H9 (cell line): ENCODE measurements at regions not wholly inside any gene's neighbourhood (a gene's known extent, or its start where the extent isn't known, plus 50 kb on each side); places are given as distances from the start of the nearest gene placed in this dataset.

Experiments
- DNase-seq: peaks from one replicate; pipeline ENCODE4 v3.0.0-alpha.2; 2017
- H2AFZ ChIP-seq: one replicate; pipeline ENCODE4 v1.6.1; 2013; ENCODE audit warnings: mild to moderate bottlenecking, low read length, control low read depth, moderate library complexity
- H2AK5ac ChIP-seq: 2 replicates; pipeline ENCODE4 v1.6.1; 2013; ENCODE audit warnings: low read length, control low read depth, mixed read lengths; ENCODE audit not compliant: insufficient read length
- H2BK120ac ChIP-seq: one replicate; pipeline ENCODE4 v1.6.1; 2013; ENCODE audit warnings: low read depth, mild to moderate bottlenecking, low read length, control low read depth, inconsistent platforms; ENCODE audit not compliant: poor library complexity, severe bottlenecking
- H2BK12ac ChIP-seq: 2 replicates; pipeline ENCODE4 v1.6.1; 2013; ENCODE audit warnings: low read length, control low read depth, mixed read lengths, low read depth; ENCODE audit not compliant: insufficient read length
- H2BK15ac ChIP-seq: 2 replicates; pipeline ENCODE4 v1.6.1; 2013; ENCODE audit warnings: low read depth, low read length, control low read depth
- H2BK20ac ChIP-seq: one replicate; pipeline ENCODE4 v1.6.1; 2013; ENCODE audit warnings: low read depth, mild to moderate bottlenecking, low read length, control low read depth, inconsistent platforms; ENCODE audit not compliant: poor library complexity, severe bottlenecking
- H2BK5ac ChIP-seq: 2 replicates; pipeline ENCODE4 v1.6.1; 2013; ENCODE audit warnings: low read length, control low read depth, mixed read lengths; ENCODE audit not compliant: insufficient read length
- H3K14ac ChIP-seq: 2 replicates; pipeline ENCODE4 v1.6.1; 2013; ENCODE audit warnings: low read length, control low read depth; ENCODE audit not compliant: insufficient read depth
- H3K18ac ChIP-seq: 2 replicates; pipeline ENCODE4 v1.6.1; 2013; ENCODE audit warnings: low read depth, mild to moderate bottlenecking, mixed read lengths, low read length, control low read depth; ENCODE audit not compliant: insufficient read length
- H3K23ac ChIP-seq: 2 replicates; pipeline ENCODE4 v1.6.1; 2013; ENCODE audit warnings: low read length, control low read depth, mixed read lengths, low read depth; ENCODE audit not compliant: insufficient read length
- H3K23me2 ChIP-seq: 2 replicates; pipeline ENCODE4 v1.6.1; 2013; ENCODE audit warnings: low read depth, mild to moderate bottlenecking, mixed read lengths, low read length, control low read depth; ENCODE audit not compliant: insufficient read length, poor library complexity, severe bottlenecking
- H3K27ac ChIP-seq: 2 replicates; pipeline ENCODE4 v1.5.1; 2013; ENCODE audit warnings: low read length, control low read depth, mixed read lengths, low read depth; ENCODE audit not compliant: insufficient read length
- H3K27me3 ChIP-seq: 2 replicates; pipeline ENCODE4 v1.6.1; 2013; ENCODE audit warnings: low read length, control low read depth, inconsistent platforms; ENCODE audit not compliant: insufficient read depth
- H3K4ac ChIP-seq: 2 replicates; pipeline ENCODE4 v1.6.1; 2013; ENCODE audit warnings: low read depth, mild to moderate bottlenecking, control low read depth, inconsistent platforms, low read length, moderate library complexity
- H3K4me1 ChIP-seq: 2 replicates; pipeline ENCODE4 v1.6.1; 2013; ENCODE audit warnings: low read length, control low read depth, inconsistent platforms; ENCODE audit not compliant: insufficient read depth
- H3K4me2 ChIP-seq: 2 replicates; pipeline ENCODE4 v1.6.1; 2013; ENCODE audit warnings: low read length, control low read depth, mixed read lengths; ENCODE audit not compliant: insufficient read length, insufficient read depth
- H3K56ac ChIP-seq: 2 replicates; pipeline ENCODE4 v1.6.1; 2013; ENCODE audit warnings: low read depth, mild to moderate bottlenecking, mixed read lengths, low read length, control low read depth; ENCODE audit not compliant: insufficient read length
- H3K79me1 ChIP-seq: 2 replicates; pipeline ENCODE4 v1.6.1; 2013; ENCODE audit warnings: low read depth, mild to moderate bottlenecking, moderate library complexity, low read length, control low read depth, inconsistent platforms; ENCODE audit not compliant: insufficient read depth, poor library complexity, severe bottlenecking
- H3K79me2 ChIP-seq: 2 replicates; pipeline ENCODE4 v1.6.1; 2013; ENCODE audit warnings: low read length, control low read depth, inconsistent platforms; ENCODE audit not compliant: insufficient read depth
- H3K9ac ChIP-seq: 2 replicates; pipeline ENCODE4 v1.6.1; 2013; ENCODE audit warnings: low read length, control low read depth, mixed read lengths; ENCODE audit not compliant: insufficient read length; ENCODE audit errors: extremely low read depth
- H3K9me3 ChIP-seq: one replicate; pipeline ENCODE4 v1.6.1; 2013; ENCODE audit warnings: low read depth, low read length, inconsistent platforms; ENCODE audit not compliant: control insufficient read depth
- H3T11ph ChIP-seq: one replicate; pipeline ENCODE4 v1.6.1; 2013; ENCODE audit warnings: mild to moderate bottlenecking, low read length, control low read depth, inconsistent platforms
- H4K20me1 ChIP-seq: one replicate; pipeline ENCODE4 v1.6.1; 2013; ENCODE audit not compliant: control insufficient read depth, insufficient read length, insufficient read depth
- H4K5ac ChIP-seq: 2 replicates; pipeline ENCODE4 v1.6.1; 2013; ENCODE audit warnings: low read depth, mild to moderate bottlenecking, mixed read lengths, low read length, control low read depth; ENCODE audit not compliant: insufficient read length
- H4K8ac ChIP-seq: replicated peaks from 2 replicates; pipeline ENCODE4 v1.6.1; 2013; ENCODE audit warnings: low read length, control low read depth, mixed read lengths, low read depth; ENCODE audit not compliant: insufficient read length
- H4K91ac ChIP-seq: 2 replicates; pipeline ENCODE4 v1.6.1; 2013; ENCODE audit warnings: low read depth, mild to moderate bottlenecking, moderate library complexity, mixed read lengths, low read length, control low read depth; ENCODE audit not compliant: insufficient read length
- H3K27ac Mint-ChIP-seq, 3 experiments: 2 replicates in 2 of 3; 3 replicates in 1 of 3; pipeline ENCODE4 v1.8.0; 2020 to 2021; ENCODE audit warnings: mixed read lengths in 3 of 3, mild to moderate bottlenecking in 1 of 3, moderate library complexity in 1 of 3
- H3K27me3 Mint-ChIP-seq: 2 replicates; pipeline ENCODE4 v1.8.0; 2021; ENCODE audit warnings: low read depth, mild to moderate bottlenecking, moderate library complexity, mixed read lengths
- H3K36me3 Mint-ChIP-seq, 3 experiments: 2 replicates in 2 of 3; 3 replicates in 1 of 3; pipeline ENCODE4 v1.8.0; 2020 to 2021; ENCODE audit warnings: low read depth in 3 of 3, mixed read lengths in 3 of 3; ENCODE audit not compliant: insufficient read depth in 1 of 3
- H3K4me1 Mint-ChIP-seq, 2 experiments: 2 replicates each; pipeline ENCODE4 v1.8.0; 2020; ENCODE audit warnings: mixed read lengths in 2 of 2
- H3K4me3 Mint-ChIP-seq, 2 experiments: 2 replicates in 1 of 2; 3 replicates in 1 of 2; pipeline ENCODE4 v1.8.0; 2020 to 2021; ENCODE audit warnings: mild to moderate bottlenecking in 2 of 2, mixed read lengths in 2 of 2, moderate library complexity in 1 of 2
- H3K9me3 Mint-ChIP-seq, 2 experiments: 2 replicates in 1 of 2; 3 replicates in 1 of 2; pipeline ENCODE4 v1.8.0; 2020; ENCODE audit warnings: mild to moderate bottlenecking in 2 of 2, mixed read lengths in 2 of 2, moderate library complexity in 1 of 2
- WGBS: extraction: QIAGEN DNeasy Blood & Tissue Kit; methylation state at CpG from one replicate; pipeline ENCODE4 v1.1.7; 2013; ENCODE audit warnings: missing lambda C conversion rate, low lambda C conversion rate, mixed read lengths; ENCODE audit not compliant: insufficient read length; ENCODE audit errors: extremely low coverage; 5-methylcytosine and 5-hydroxymethylcytosine counted together
- TF ChIP-seq, protein P1 (sequence below): fragments of 200-600 bp; sonication (generic); conservative IDR thresholded peaks from 3 replicates; pipeline ENCODE4 v1.8.0; 2021; ENCODE audit warnings: antibody characterized with exemption, mild to moderate bottlenecking

DNA sequence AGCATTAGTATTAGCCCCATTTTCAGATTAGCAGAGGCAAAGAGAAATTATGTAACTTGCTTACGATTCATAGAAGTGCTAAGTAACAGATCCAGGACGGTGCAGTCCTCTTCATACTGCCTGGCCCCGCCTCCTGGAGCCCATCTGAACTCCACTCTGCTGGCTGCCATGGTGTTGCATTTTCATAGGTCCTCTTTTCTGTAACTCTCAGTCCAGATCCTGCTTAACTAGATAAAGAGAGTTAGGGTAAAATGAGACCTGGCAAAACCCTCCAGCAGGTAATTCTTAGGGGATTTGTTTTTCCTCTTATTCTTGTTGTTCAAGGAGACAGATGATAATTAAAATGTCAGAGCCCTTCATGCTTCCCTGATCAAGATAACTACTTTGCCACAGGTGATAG lies 135.1 kb upstream of the EFNA5 start:
- Histone ChIP-seq H3K27ac (no peak overlapping the region), H3K79me2 (no peaks in the 10 kb centered on the region), H3K79me1 (no peaks in the 10 kb centered on the region), H3K18ac (no peak overlapping the region), H2BK120ac (no peak overlapping the region), H3K4me1 (peaks cover 34% of the 10 kb centered on the region), H3K9ac (no peak overlapping the region), H2AFZ (no peak overlapping the region), H2BK12ac (no peak overlapping the region), H3K9me3 (no peaks in the 10 kb centered on the region), H3K4me2 (no peak overlapping the region), H4K91ac (no peak overlapping the region), H3K23me2 (no peaks in the 10 kb centered on the region), H2BK15ac (no peak overlapping the region), H4K5ac (no peak overlapping the region), H3K14ac (no peak overlapping the region), H3K4ac (no peak overlapping the region), H4K20me1 (no peaks in the 10 kb centered on the region), H3K56ac (no peak overlapping the region), H4K8ac (no peak overlapping the region), H3K27me3 (no peaks in the 10 kb centered on the region), H3T11ph (no peak overlapping the region), H3K23ac (no peak overlapping the region), H2BK20ac (no peak overlapping the region), H2BK5ac (no peak overlapping the region), H2AK5ac (no peak overlapping the region)
- no peaks in the 10 kb centered on the region; a peak in 1 of 7 replicates for H3K36me3 Mint-ChIP-seq
- H3K4me1 Mint-ChIP-seq = peaks cover 16% of the 10 kb centered on the region in 2 experiments
- no peak for DNase-seq
- no CpG with 5 or more reads among the region's 3 CpGs for WGBS
- H3K4me3 Mint-ChIP-seq = no peak overlapping the region
- TF ChIP-seq, protein P1, sequence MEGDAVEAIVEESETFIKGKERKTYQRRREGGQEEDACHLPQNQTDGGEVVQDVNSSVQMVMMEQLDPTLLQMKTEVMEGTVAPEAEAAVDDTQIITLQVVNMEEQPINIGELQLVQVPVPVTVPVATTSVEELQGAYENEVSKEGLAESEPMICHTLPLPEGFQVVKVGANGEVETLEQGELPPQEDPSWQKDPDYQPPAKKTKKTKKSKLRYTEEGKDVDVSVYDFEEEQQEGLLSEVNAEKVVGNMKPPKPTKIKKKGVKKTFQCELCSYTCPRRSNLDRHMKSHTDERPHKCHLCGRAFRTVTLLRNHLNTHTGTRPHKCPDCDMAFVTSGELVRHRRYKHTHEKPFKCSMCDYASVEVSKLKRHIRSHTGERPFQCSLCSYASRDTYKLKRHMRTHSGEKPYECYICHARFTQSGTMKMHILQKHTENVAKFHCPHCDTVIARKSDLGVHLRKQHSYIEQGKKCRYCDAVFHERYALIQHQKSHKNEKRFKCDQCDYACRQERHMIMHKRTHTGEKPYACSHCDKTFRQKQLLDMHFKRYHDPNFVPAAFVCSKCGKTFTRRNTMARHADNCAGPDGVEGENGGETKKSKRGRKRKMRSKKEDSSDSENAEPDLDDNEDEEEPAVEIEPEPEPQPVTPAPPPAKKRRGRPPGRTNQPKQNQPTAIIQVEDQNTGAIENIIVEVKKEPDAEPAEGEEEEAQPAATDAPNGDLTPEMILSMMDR = no peak
- no peaks in the 10 kb centered on the region for H3K27me3 Mint-ChIP-seq
- no peak overlapping the region for H3K27ac Mint-ChIP-seq
- no peaks in the 10 kb centered on the region; a peak in 1 of 5 replicates for H3K9me3 Mint-ChIP-seq
